Neural cell (in vitro differentiated cells): ENCODE measurements at regions not wholly inside any gene's neighbourhood (a gene's known extent, or its start where the extent isn't known, plus 50 kb on each side); places are given as distances from the start of the nearest gene placed in this dataset.
"Not testable (repeated sequence)": the region's sequence is repeated elsewhere in the genome, so short reads cannot be mapped to it uniquely, and the experiment has no call there.

Experiments
- CTCF ChIP-seq: fragments of 450-650 bp; IDR thresholded peaks from 2 replicates; pipeline ENCODE4 v1.5.1; 2014; ENCODE audit warnings: antibody characterized with exemption, mild to moderate bottlenecking, moderate library complexity; ENCODE audit not compliant: poor library complexity, severe bottlenecking
- EP300 ChIP-seq: fragments of 450-650 bp; conservative IDR thresholded peaks from 2 replicates; pipeline ENCODE4 v1.6.1; 2014; ENCODE audit warnings: antibody characterized with exemption, mild to moderate bottlenecking, moderate library complexity; ENCODE audit not compliant: poor library complexity, severe bottlenecking
- MXI1 ChIP-seq: fragments of 450-650 bp; conservative IDR thresholded peaks from 2 replicates; pipeline ENCODE4 v1.6.1; 2014; ENCODE audit warnings: antibody characterized with exemption, mild to moderate bottlenecking; ENCODE audit not compliant: poor library complexity, severe bottlenecking
- POLR2AphosphoS5 ChIP-seq: IDR thresholded peaks from 2 replicates; pipeline ENCODE4 v1.6.1; 2012
- REST ChIP-seq: IDR thresholded peaks from 2 replicates; pipeline ENCODE4 v1.6.1; 2012; ENCODE audit warnings: borderline replicate concordance

- not testable (repeated sequence) for TF ChIP-seq CTCF, REST, POLR2AphosphoS5, EP300, MXI1
Observed at GRCh38 chr11:23335586-23335985, 475.3 kb upstream of the CCDC179 start.
